ENCODE measurements at regions not wholly inside any gene's neighbourhood (a gene's known extent, or its start where the extent isn't known, plus 50 kb on each side); places are given as distances from the start of the nearest gene placed in this dataset.
"Not testable (repeated sequence)": the region's sequence is repeated elsewhere in the genome, so short reads cannot be mapped to it uniquely, and the experiment has no call there.

DNA sequence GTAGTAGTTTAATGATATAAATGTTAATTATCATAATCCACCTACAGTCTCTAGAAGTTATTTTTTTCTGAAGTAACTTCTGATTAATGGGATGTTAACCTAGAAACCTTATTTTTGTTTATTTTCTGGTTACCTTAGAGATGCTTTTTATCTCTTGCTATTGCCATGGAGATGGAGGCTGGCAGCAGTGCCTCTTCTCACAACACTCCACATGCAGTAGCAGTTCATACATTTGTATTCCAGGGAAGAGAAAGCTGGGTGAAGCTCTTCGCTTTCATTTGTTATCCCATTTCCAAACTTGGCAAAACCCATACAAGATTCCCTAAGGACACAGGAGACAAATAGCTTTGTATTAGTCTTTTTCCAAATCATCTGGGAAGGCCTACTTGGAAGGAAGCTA lies 1794.1 kb upstream of the LRRTM1 start:
- no peak for DNase-seq (ENCODE audit: low spot score)

DNA sequence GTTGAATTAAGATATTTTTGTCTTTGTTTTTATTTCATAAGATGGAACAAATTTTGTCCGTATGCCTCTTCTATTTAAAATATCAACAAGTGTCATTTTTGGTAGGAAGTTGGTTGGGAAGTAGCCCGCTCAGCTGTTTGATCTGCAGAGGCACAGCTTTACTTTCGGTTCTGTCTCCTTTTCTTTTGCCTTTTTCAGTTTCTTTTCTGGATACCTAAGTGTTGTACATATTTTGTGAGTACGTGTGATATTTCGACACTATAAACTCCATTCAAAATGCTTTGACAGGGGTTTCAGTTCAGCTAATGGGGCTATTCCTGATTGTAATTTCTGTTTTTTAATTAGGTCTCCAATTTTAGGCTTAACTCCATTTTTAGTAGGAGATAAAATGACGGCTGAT lies 1785.0 kb upstream of the LRRTM1 start:
- no peak for DNase-seq (ENCODE audit: low spot score)

DNA sequence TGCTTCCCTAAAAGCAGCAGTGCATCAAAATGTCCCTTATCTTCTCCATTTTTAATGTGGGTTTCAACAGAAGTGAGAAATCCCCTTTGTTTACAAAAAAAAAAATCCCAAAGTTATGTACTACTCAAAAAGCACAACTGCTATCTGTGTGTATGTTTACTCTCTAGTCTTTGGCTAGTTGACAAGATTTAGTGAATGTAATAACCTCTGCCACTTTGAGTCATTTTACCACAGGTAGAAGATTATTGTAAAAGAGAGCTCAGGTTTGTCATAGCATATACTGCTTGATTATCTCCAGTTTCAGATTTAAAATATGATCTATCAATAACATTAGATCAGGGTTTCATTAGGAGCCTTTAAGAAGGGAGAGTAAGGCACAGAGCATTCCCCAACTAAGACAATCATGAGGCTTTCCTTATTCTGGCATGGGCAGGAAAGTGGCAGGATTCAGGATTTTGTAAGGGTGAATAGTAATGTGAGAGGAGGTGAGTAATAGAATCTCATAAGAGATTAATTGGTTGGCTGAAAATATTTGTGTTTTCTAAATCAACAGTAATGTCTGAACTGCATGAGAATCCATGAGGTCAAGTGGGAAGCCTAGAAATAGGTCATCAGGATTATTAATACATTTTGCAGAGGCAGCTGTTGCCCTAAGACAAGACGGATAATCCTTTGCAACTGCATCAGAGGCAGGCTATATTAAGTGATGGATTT lies 1780.3 kb upstream of the LRRTM1 start:
- no peak for DNase-seq (ENCODE audit: low spot score)

DNA sequence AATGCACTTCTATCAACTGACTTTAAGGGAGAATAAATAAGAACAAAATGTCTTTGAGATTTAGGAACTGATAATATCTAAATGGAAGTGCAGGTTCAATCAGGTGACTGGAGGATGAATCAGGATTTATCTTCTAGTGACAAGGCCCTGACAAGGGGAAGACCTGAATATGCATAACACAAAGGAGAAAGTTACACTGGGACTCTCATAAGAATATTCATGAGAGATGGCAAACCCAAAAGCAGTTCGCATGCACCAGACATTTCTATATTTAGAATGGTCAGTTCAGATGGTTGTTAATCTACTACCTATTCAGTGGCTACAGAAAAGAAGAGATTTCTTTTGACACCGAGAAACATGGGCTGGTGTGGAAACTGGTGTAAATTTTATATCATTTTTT lies 1771.3 kb upstream of the LRRTM1 start:
- DNase-seq (ENCODE audit: low spot score) = no peak

DNA sequence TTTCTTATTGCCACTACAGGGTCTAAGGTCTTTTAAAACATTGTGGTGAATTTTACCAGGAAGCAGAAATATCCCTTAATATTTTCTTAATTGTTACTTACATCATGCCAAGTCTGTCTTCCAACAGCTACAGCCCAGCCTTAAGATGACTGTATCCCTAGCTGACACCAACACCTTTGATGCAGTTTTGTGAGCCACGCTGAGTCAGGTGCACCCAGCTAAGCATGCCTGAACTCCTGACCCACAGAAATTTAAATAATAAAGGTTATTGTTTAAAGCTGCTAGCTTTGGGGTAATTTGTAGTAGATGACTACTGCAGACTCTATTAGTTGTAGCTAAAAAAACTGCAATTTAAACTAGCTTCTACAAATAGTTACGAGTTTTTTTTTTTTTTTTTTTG lies 1757.9 kb upstream of the LRRTM1 start:
- no peak for DNase-seq (ENCODE audit: low spot score)

DNA sequence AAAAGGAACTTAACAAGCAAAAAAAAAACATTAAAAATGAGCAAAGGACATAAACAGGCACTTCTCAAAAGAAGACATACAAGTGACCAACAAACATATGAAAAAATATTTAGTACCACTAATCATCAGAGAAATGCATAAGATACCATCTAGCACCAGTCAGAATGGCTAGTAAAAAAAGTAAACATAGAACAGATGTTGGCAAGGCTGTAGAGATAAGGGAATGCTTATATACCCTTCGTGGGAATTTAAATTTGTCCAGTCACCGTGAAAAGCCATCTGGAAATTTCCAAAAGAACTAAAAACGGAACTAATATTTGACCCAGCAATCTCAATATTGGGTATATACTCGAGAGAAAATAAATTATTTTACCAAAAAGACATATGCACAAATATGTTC lies 1751.3 kb upstream of the LRRTM1 start:
- DNase-seq (ENCODE audit: low spot score) = no peak

DNA sequence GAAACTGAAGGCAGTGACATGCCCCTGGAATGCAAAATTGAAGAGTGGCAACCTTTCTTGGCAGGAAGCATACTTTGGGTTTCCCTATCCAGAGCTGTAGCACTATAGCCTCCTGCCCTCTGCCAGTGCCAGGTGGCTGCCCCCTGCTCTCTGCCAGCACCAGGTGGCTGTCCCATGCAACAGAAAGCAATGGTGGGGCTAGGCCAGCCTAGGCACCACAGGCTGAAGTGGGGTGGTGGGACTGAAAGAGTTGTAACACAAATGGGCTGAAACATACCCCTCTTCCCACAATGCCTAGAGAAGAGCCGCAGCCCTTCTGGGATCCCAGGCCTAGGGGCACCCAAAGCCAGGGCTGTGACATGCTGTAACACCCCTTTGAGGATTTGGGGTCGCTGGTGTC lies 1739.3 kb upstream of the LRRTM1 start:
- no peak for DNase-seq (ENCODE audit: low spot score)

DNA sequence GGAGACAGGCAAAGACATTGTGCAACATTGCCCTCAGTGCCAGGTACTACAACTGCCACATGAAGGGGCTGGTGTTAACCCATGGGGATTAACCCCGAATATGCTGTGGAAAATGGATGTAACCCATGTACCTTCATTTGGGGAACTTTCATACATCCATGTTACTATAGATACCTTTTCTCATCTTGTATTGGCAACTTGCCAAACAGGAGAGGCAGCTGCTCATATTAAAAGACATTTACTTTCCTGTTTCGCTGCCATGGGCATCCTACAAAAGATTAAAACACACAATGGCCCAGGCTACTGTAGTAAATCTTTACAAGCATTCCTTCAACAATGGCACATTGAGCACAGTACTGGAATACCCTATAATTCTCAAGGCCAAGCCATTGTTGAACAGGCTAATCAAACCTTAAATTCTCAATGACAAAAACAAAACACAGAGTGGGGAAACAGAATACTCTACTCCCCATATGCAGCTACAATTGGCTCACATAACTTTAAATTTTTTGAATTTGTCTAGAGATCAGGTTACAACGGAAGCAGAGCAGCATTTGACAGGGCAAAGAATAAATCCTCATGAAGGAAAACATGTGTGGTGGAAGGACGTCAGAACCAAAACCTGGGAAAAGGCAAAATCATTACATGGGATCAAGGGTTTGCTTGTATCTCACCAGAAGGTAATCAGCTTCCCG lies 1723.5 kb upstream of the LRRTM1 start:
- DNase-seq (ENCODE audit: low spot score) = no peak

DNA sequence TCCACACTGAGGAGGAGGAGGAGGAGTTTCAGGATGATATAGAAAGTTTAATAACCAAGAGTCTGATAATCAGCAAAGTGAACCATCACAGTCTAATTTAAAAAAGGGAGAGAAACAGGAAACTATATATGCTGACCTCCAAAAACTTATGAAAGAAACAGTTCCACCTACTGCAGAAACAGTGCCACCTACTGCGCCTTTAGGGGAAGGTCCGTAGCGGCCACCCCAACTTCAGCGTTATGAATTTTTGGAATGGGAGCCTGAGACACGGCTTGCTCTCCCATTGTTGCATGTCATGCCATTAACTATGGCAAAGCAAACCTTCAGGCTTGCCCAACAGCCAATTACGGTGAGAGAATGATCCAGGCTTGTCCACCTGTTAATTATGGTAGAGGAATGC lies 1719.2 kb upstream of the LRRTM1 start:
- DNase-seq (ENCODE audit: low spot score) = no peak

DNA sequence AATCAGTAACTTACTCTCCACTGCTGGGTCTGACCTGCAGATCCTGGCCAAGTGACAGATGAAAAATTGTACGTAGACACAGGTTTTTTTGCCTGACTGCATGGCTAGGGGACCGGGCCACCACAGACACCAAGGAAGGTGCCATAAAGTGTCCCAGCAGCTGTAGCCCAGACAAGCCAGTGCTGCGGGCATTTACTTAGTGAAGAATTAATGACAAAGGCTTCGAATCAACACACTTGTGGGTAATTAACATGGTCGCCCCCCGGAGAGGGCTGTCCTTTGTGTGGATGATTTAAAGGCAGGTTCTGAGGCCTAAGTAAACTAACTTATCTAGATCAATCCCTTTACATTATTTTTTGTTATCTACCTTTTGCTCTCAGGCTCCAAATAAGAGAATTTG lies 1709.1 kb upstream of the LRRTM1 start:
- DNase-seq (ENCODE audit: low spot score) = no peak

DNA sequence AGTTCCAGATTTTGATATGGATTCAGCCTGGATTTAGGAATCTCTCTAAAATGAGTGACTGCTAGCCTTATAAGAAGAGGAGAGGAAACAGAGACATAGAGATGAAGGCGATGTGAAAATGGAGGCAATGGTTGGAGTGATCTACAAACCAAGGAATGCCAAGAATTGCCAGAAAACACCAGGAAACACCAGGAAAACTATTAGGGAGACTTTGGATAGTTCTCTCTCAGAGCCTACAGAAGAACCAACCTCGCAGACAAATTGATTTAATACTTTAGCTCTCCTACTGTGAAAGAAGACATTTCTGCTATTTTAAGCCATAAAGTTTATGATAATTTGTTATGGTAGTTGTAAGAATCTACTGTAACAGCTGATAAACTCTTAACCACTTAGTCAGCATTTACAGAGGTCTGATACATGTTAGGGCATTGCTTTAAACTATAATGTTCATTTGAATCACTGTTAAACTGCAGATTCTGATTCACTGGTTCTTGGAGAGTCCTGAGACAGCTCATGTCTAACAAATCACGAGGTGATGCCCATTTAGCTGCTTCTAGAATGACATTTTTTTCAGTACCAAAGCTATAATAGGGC lies 1702.6 kb upstream of the LRRTM1 start:
- DNase-seq (ENCODE audit: low spot score) = no peak

DNA sequence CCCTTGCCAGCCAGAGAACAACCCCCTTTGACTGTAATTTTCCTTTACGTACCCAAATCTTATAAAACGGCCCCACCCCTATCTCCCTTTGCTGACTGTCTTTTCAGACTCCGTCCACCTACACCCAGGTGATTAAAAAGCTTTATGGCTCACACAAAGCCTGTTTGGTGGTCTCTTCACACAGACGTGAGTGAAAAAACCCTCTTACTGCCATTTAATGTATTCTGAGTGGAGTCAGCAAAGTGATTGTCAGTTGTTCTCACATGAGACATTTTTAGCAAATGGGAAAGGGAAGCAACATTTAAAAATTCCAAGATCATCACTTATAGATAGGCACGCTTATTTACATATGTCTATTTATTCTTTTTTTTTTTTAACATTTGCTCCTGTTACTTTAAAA lies 1701.3 kb upstream of the LRRTM1 start:
- DNase-seq (ENCODE audit: low spot score) = not testable (repeated sequence)

DNA sequence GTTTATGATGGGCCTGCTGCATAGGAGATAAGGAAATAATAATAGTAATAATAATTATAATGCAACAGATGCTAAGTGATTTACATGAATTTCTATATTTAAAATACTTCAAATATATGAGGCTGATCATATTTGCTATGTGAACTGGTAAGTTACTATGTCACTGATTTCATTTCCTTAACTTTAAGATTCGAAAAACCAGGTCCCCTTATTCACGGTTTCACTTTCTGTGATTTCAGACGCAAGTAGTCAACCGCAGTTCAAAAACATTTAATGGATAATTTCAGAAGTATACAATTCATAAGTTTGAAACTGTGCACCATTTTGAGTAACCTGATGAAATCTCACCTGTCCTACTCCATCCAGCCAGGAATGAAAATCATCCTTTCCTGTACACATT lies 1697.1 kb upstream of the LRRTM1 start:
- DNase-seq (ENCODE audit: low spot score) = no peak

DNA sequence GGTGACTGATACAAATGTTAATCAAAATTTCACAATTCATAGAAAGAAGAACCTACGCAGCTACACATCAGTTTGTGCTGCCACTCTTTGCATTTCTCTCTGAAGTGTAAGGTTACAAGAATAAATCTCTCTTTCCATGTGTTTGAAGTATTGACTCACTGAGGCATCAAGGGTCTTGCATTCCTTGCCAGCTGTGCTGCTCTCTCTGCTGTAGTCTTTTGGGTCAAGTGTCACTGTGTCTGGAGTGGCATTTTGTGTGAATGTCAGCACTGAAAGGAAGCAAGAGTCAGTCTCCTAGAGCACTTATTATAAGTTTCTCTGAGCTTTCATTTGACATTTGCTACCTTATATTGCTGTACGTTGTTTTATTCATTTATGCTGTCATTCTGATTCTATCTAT lies 1696.1 kb upstream of the LRRTM1 start:
- no peak for DNase-seq (ENCODE audit: low spot score)

DNA sequence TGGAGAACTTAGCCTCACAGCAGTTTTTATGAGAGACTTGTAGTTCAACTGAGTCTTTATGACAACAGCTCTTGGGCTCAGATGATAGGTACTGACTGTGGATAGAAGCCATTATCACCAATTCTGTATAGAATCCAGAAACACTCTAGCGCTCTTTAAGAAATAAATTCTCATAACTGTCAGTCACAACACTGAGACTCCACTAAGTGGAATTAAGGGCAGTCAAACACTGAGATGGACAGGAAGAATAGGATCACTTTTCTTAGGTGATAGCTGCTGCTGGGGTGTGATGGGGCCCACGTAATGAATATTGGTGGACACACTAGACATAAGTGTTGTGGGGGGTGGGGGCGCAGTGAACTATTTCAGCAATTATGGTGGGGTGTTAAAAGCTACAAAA lies 1691.8 kb upstream of the LRRTM1 start:
- DNase-seq (ENCODE audit: low spot score) = no peak

DNA sequence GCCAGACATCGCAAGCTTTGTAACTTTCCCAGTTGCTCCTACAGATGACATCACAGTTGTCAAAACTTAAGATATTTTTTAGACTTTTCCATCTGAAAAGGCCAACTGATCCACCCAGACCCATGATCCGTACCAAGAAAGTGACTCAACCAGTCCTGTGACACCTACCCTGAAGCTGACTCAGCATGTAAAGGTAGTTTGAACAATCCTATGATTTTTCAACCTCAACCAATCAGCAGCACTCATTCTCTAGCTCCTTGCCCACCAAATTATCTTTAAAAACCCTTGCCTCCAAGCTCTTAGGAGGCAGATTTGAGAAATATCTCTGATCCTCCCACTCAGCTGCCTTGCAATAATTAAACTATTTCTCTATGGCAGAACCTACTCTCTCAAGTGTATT lies 1686.7 kb upstream of the LRRTM1 start:
- no peak for DNase-seq (ENCODE audit: low spot score)

DNA sequence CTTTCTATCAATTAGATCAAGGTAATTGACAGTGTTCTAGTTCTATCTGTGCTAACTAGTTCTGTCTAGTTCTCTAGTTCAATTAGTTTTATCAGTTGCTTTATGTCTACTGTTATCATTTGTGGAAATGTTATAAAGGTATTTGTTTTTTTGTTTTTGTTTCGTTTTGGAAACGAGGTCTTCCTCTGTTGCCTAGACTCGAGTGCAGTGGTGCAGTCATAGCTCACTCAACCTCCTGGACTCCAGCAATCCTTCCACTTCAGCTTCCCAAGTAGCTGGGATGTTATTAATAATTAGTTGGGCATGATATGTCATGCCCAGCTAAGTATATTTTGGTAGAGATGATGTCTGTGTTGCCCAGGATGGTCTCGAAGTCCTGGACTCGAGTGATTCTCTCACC lies 1682.8 kb upstream of the LRRTM1 start:
- DNase-seq (ENCODE audit: low spot score) = no peak

DNA sequence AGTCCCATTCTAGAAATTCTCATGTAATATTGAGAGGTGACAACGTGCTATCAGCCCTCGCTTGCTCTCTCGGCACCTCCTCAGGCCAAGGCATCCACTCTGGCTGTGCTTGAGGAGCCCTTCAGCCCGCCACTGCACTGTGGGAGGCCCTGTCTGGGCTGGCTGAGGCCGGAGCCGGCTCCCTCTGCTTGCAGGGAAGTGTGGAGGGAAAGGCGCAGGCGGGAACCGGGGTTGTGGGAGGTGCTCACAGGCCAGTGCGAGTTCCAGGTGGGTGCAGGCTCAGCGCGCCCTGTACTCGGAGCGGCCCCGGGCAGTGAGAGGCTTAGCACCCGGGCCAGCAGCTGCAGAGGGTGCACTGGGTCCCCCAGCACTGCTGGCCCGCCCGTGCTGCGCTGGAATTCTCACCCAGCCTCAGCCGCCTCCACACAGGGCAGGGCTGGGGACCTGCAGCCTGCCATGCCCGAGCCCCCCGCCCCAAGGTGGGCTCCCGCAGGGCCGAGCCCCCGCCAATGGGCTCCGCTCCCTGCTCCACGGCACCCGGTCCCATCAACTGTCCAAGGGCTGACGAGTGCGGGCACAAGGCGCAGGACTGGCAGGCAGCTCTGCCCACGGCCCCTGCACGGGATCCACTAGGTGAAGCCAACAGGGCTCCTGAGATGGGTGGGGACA lies 1680.6 kb upstream of the LRRTM1 start:
- DNase-seq (ENCODE audit: low spot score) = no peak

DNA sequence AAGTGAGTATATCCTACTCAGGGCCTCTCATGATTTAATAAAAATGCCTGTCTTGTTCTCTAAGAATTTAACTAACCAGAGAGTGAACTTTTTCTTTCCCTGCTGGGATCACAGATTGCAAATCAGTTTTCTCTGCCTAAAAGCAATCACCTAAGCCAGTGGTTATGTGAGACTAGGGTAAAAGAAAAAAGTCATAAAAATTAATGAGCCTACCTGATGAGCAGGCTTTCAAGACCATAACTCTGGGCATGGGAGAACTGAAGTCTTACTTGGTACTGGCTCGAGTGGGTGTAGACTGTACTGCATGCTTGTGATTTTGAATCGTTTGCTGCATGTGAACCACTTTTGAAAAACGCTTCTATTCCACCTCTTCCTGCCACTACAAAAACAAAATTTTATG lies 1677.0 kb upstream of the LRRTM1 start:
- no peak for DNase-seq (ENCODE audit: low spot score)

DNA sequence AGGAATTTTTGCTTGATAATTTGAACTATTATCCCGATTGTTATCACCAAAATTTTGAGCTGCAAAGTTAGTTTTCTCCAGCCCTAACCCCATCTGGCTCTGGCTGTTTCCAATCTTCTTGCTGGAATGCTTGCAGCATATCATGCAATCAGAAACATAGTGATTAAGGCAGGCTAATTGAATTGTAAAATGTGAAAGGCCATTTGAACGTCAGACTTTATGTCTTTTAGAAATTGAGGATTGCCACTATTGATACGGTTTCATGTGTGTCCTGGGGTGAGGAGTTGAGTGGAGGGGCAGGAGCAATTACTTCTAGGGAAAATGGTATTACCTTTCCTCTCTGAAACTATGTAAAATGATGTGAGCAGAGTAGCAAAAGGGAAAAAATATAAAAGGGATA lies 1674.5 kb upstream of the LRRTM1 start:
- DNase-seq (ENCODE audit: low spot score) = no peak

DNA sequence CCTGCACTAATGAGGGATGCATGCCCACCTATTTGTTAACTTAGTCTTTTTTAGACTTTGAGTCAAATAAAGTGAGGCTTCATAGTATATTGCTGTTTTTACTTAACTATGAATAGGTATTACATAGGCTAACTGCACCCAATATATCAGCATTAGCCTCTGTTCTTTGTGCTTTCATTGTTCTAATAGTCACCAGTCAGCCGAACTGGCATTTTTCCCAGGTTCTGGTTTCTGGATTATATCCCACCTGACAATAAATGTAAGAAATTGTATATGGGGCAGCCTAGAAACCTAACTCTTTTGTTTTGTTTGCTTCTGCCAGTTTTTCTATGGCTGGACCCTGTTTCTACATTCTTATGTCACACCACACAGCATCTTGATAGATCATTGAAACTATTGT lies 1672.4 kb upstream of the LRRTM1 start:
- DNase-seq (ENCODE audit: low spot score) = no peak

DNA sequence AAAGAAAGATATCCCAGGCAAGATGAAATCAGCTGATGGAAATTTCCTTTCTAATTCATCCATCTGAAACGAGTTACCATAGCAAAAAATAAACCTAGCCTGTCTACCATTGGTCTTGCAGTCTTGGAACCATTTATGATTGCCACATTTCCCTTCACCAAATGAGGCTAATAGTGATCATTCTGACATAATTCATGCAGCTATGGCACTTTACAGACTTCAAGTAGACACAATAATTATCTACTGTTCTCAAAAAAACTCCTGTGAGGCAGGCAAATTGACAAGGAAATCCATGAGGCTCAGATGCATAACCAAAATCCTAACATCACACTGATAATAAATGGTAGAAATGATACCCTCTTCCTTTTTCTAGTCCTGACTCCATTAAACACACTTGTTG lies 1669.7 kb upstream of the LRRTM1 start:
- no peak for DNase-seq (ENCODE audit: low spot score)

DNA sequence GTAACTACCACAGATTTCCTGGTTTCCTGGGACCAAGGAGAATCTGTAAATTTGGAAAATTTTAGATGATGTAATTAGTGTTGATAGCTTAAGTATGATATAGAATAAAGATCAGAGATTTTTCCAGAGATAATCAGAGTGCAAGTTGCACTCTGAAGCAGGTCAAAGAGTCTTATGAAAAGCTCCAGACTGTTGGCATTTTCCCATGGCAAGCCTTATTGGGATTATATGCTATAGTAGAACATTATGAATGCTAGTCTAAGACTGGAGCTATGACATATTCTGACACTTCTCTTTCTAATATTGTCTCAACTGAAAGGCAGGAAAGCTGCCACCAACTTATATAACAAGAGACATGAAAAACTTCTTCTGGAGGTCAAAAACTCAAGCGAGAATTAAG lies 1638.3 kb upstream of the LRRTM1 start:
- no peak for DNase-seq (ENCODE audit: low spot score)

Data from putamen (tissue), 1 donor.